Tibial nerve (tissue), 4 donors: ENCODE measurements at regions not wholly inside any gene's neighbourhood (a gene's known extent, or its start where the extent isn't known, plus 50 kb on each side); places are given as distances from the start of the nearest gene placed in this dataset.

Experiments used
- DNase-seq, 2 donors: peaks; one replicate each; pipeline ENCODE4 v3.0.0-alpha.2; 2019; ENCODE audit warnings: low spot score in 2 of 2
- H3K27ac ChIP-seq, 4 donors: fragments of 200-600 bp; sonication (generic) in 3 of 4; one replicate each; pipeline ENCODE4 v1.5.1; 2017 to 2019; ENCODE audit warnings: mild to moderate bottlenecking in 1 of 4
- H3K27me3 ChIP-seq, 2 donors: fragments of 200-600 bp; sonication (generic) in 1 of 2; one replicate each; pipeline versions ENCODE4 v1.5.1 to v1.6.0; 2017 to 2019
- H3K36me3 ChIP-seq, 3 donors: fragments of 200-600 bp; sonication (generic); one replicate each; pipeline ENCODE4 v1.5.1; 2018 to 2019
- H3K4me1 ChIP-seq, 4 donors: fragments of 200-600 bp; sonication (generic) in 3 of 4; one replicate each; pipeline ENCODE4 v1.5.1; 2017 to 2019
- H3K4me3 ChIP-seq, 4 donors: fragments of 200-600 bp; sonication (generic) in 3 of 4; one replicate each; pipeline ENCODE4 v1.5.1; 2017 to 2019; ENCODE audit warnings: mild to moderate bottlenecking in 1 of 4, moderate library complexity in 1 of 4
- H3K9me3 ChIP-seq, 4 donors: fragments of 200-600 bp; sonication (generic) in 3 of 4; one replicate each; pipeline ENCODE4 v1.5.1; 2017 to 2019
- CTCF ChIP-seq, 5 experiments: fragments of 200-600 bp in 3 of 5; fragments of 450-650 bp in 2 of 5; sonication (generic) in 3 of 5; IDR thresholded peaks; one replicate each; pipeline ENCODE4 v1.5.1; 2016 to 2019; ENCODE audit warnings: antibody characterized with exemption in 5 of 5, mild to moderate bottlenecking in 3 of 5, moderate library complexity in 2 of 5
- EP300 ChIP-seq, 2 donors: sonication (generic); formaldehyde crosslinking; IDR thresholded peaks; one replicate each; pipeline ENCODE4 v1.6.1; 2017; ENCODE audit warnings: antibody characterized with exemption in 2 of 2, mild to moderate bottlenecking in 1 of 2
- POLR2A ChIP-seq, 2 donors: fragments of 450-650 bp; IDR thresholded peaks; one replicate each; pipeline ENCODE4 v1.6.1; 2017; ENCODE audit warnings: antibody characterized with exemption in 2 of 2, mild to moderate bottlenecking in 2 of 2, moderate library complexity in 2 of 2
- WGBS, 2 donors: methylation state at CpG; one replicate each; pipeline ENCODE4 v1.1.5; 2018; 5-methylcytosine and 5-hydroxymethylcytosine counted together

GRCh38 chr5:158436271-158437065 lies 577.5 kb upstream of the CLINT1 start:
- no peak for DNase-seq
- H3K36me3 ChIP-seq = no peaks in the 10 kb centered on the region
- no peaks in the 10 kb centered on the region for H3K9me3 ChIP-seq
- no peaks in the 10 kb centered on the region for H3K27me3 ChIP-seq
- WGBS, 2 donors = 92 to 95% methylated on average over 2 of the region's 2 CpGs
- no peak overlapping the region for H3K27ac ChIP-seq
- no peak for TF ChIP-seq CTCF (IDR thresholded peaks at IDR 0.05)
- no peak for TF ChIP-seq POLR2A (IDR thresholded peaks at IDR 0.05)
- no peak for TF ChIP-seq EP300 (IDR thresholded peaks at IDR 0.05)
- no peaks in the 10 kb centered on the region for H3K4me1 ChIP-seq
- no peak overlapping the region for H3K4me3 ChIP-seq

- Histone ChIP-seq H3K4me3 (no peak overlapping the region), H3K4me1 (peaks cover 0 to 6% (median 0%) of the 10 kb centered on the region in 4 donors), H3K27ac (no peak overlapping the region), H3K9me3 (no peaks in the 10 kb centered on the region), H3K27me3 (no peaks in the 10 kb centered on the region), H3K36me3 (no peaks in the 10 kb centered on the region)
- whole genome bisulfite sequencing, 2 donors = 59 to 70% methylated on average over 4 of the region's 4 CpGs
- no peak for DNase-seq
- TF ChIP-seq POLR2A (IDR thresholded peaks at IDR 0.05) (no peak), EP300 (IDR thresholded peaks at IDR 0.05) (no peak), CTCF (IDR thresholded peaks at IDR 0.05) (no peak)
Observed at GRCh38 chr5:158435161-158435616, 576.2 kb upstream of the CLINT1 start.

- no peaks in the 10 kb centered on the region for H3K27me3 ChIP-seq
- peaks cover 0 to 6% (median 0%) of the 10 kb centered on the region in 4 donors for H3K4me1 ChIP-seq
- no peak for DNase-seq
- 60 to 66% methylated on average over 2 of the region's 2 CpGs for WGBS, 2 donors
- H3K4me3 ChIP-seq = no peak overlapping the region
- no peak for TF ChIP-seq POLR2A (IDR thresholded peaks at IDR 0.05)
- peaks cover 0 to 4% (median 0%) of the 10 kb centered on the region in 4 donors for H3K9me3 ChIP-seq
- H3K36me3 ChIP-seq = no peaks in the 10 kb centered on the region
- no peak overlapping the region for H3K27ac ChIP-seq
Observed at GRCh38 chr5:158434749-158435148, 575.8 kb upstream of the CLINT1 start.

- TF ChIP-seq POLR2A (IDR thresholded peaks at IDR 0.05) (no peak), EP300 (IDR thresholded peaks at IDR 0.05) (no peak), CTCF (IDR thresholded peaks at IDR 0.05) (no peak)
- peaks cover 0 to 4% (median 0%) of the 10 kb centered on the region in 4 donors for H3K9me3 ChIP-seq
- no peak overlapping the region for H3K27ac ChIP-seq
- H3K4me3 ChIP-seq = no peak overlapping the region
- no peaks in the 10 kb centered on the region for H3K27me3 ChIP-seq
- H3K4me1 ChIP-seq = peaks cover 0 to 6% (median 0%) of the 10 kb centered on the region in 4 donors
- 44 to 46% methylated on average over 1 of the region's 1 CpG for WGBS, 2 donors
- H3K36me3 ChIP-seq = no peaks in the 10 kb centered on the region
- DNase-seq = no peak
Observed at GRCh38 chr5:158433634-158434033, 574.7 kb upstream of the CLINT1 start.

GRCh38 chr5:158431369-158432029 lies 572.6 kb upstream of the CLINT1 start:
- TF ChIP-seq POLR2A (IDR thresholded peaks at IDR 0.05) = no peak
- peak in 1 of 2 donors; percentile 43 for TF ChIP-seq EP300 (IDR thresholded peaks at IDR 0.05)
- H3K9me3 ChIP-seq = peaks cover 0 to 4% (median 0%) of the 10 kb centered on the region in 4 donors
- no peaks in the 10 kb centered on the region for H3K36me3 ChIP-seq
- H3K4me1 ChIP-seq = peaks cover 0 to 6% (median 0%) of the 10 kb centered on the region in 4 donors
- no peaks in the 10 kb centered on the region for H3K27me3 ChIP-seq
- no peak overlapping the region for H3K4me3 ChIP-seq
- 80 to 92% methylated on average over 1 of the region's 1 CpG for WGBS, 2 donors
- H3K27ac ChIP-seq = peak overlapping the region in 3 of 4 donors; percentile 10 to 72 (median 68)
- DNase-seq = no peak

GRCh38 chr5:158430798-158431167 lies 571.8 kb upstream of the CLINT1 start:
- Histone ChIP-seq H3K27ac (peak overlapping the region in 1 of 4 donors; percentile 18), H3K4me3 (no peak overlapping the region), H3K9me3 (peaks cover 0 to 4% (median 0%) of the 10 kb centered on the region in 4 donors), H3K36me3 (no peaks in the 10 kb centered on the region), H3K4me1 (peaks cover 0 to 6% (median 0%) of the 10 kb centered on the region in 4 donors), H3K27me3 (no peaks in the 10 kb centered on the region)
- DNase-seq = no peak
- WGBS, 2 donors = 91 to 92% methylated on average over 2 of the region's 2 CpGs
- TF ChIP-seq EP300 (IDR thresholded peaks at IDR 0.05) (no peak), CTCF (IDR thresholded peaks at IDR 0.05) (no peak), POLR2A (IDR thresholded peaks at IDR 0.05) (no peak)
